GM23338 (cell line): ENCODE measurements at regions not wholly inside any gene's neighbourhood (a gene's known extent, or its start where the extent isn't known, plus 50 kb on each side); places are given as distances from the start of the nearest gene placed in this dataset.

ENCODE experiments used
- ATAC-seq: fragments of 200-7000 bp; cut with Tn5 transposase; 3 replicates; pipeline ENCODE4 v1.9.1; 2020
- DNase-seq: peaks from one replicate; pipeline ENCODE4 v3.0.0-alpha.2; 2015; ENCODE audit warnings: low spot score
- H2AFZ ChIP-seq: fragments of 200-600 bp; sonication (generic); 2 replicates; pipeline ENCODE4 v1.8.0; 2016; ENCODE audit warnings: antibody characterized with exemption, mild to moderate bottlenecking, moderate library complexity
- H3F3A ChIP-seq: fragments of 200-600 bp; sonication (generic); replicated peaks from 2 replicates; pipeline ENCODE4 v1.8.0; 2017; ENCODE audit warnings: antibody characterized with exemption, mixed run types, low read depth
- H3K27ac ChIP-seq: fragments of 200-600 bp; sonication (generic); 2 replicates; pipeline ENCODE4 v1.6.1; 2016; ENCODE audit warnings: low read depth
- H3K27me3 ChIP-seq: fragments of 200-600 bp; sonication (generic); 2 replicates; pipeline ENCODE4 v1.8.0; 2016; ENCODE audit warnings: mild to moderate bottlenecking, mixed run types, moderate library complexity; ENCODE audit not compliant: insufficient read depth
- H3K36me3 ChIP-seq: fragments of 200-600 bp; sonication (generic); 2 replicates; pipeline ENCODE4 v1.8.0; 2016; ENCODE audit warnings: mild to moderate bottlenecking; ENCODE audit not compliant: insufficient read depth
- H3K4me1 ChIP-seq: fragments of 200-600 bp; sonication (generic); 2 replicates; pipeline ENCODE4 v1.8.0; 2016; ENCODE audit warnings: mild to moderate bottlenecking, moderate library complexity; ENCODE audit not compliant: insufficient read depth
- H3K4me2 ChIP-seq: fragments of 200-600 bp; sonication (generic); 2 replicates; pipeline ENCODE4 v1.7.1; 2017; ENCODE audit warnings: mixed run types
- H3K4me3 ChIP-seq: fragments of 200-600 bp; sonication (generic); 2 replicates; pipeline ENCODE4 v1.6.1; 2016; ENCODE audit warnings: mixed run types
- H3K79me2 ChIP-seq: fragments of 200-600 bp; sonication (generic); replicated peaks from 2 replicates; pipeline ENCODE4 v1.8.0; 2017; ENCODE audit warnings: mild to moderate bottlenecking; ENCODE audit not compliant: insufficient read depth
- H3K9me2 ChIP-seq: fragments of 200-600 bp; sonication (generic); 2 replicates; pipeline ENCODE4 v1.8.0; 2017; ENCODE audit not compliant: insufficient read depth
- H4K20me1 ChIP-seq: fragments of 200-600 bp; sonication (generic); replicated peaks from 2 replicates; pipeline ENCODE4 v1.8.0; 2017; ENCODE audit warnings: mild to moderate bottlenecking; ENCODE audit not compliant: insufficient read depth
- H3K27ac Mint-ChIP-seq: 2 replicates; pipeline ENCODE4 v1.8.0; 2020; ENCODE audit warnings: inconsistent platforms, mild to moderate bottlenecking, moderate library complexity, mixed read lengths
- H3K27me3 Mint-ChIP-seq: 3 replicates; pipeline ENCODE4 v1.8.0; 2022; ENCODE audit warnings: low read depth, mild to moderate bottlenecking, moderate library complexity, mixed read lengths, inconsistent platforms; ENCODE audit not compliant: insufficient read depth, poor library complexity
- H3K36me3 Mint-ChIP-seq: 3 replicates; pipeline ENCODE4 v1.8.0; 2021; ENCODE audit warnings: low read depth, mild to moderate bottlenecking, inconsistent platforms, moderate library complexity, mixed read lengths
- H3K4me1 Mint-ChIP-seq: 3 replicates; pipeline ENCODE4 v1.8.0; 2020; ENCODE audit warnings: mild to moderate bottlenecking, inconsistent platforms, mixed read lengths
- H3K4me3 Mint-ChIP-seq: 3 replicates; pipeline ENCODE4 v1.8.0; 2021; ENCODE audit warnings: moderate library complexity, mild to moderate bottlenecking, inconsistent platforms, mixed read lengths
- H3K9me3 Mint-ChIP-seq: 3 replicates; pipeline ENCODE4 v1.8.0; 2020; ENCODE audit warnings: moderate library complexity, mild to moderate bottlenecking, inconsistent platforms, mixed read lengths
- CREB1 ChIP-seq: fragments of 250-450 bp; sonication (Bioruptor Pico); IDR thresholded peaks from 2 replicates; pipeline ENCODE4 v1.5.0; 2020; ENCODE audit warnings: low read depth, mild to moderate bottlenecking, moderate library complexity
- CTCF ChIP-seq, 2 experiments: fragments of 200-600 bp in 1 of 2; sonication (generic) in 1 of 2; conservative IDR thresholded peaks; 2 replicates each; pipeline versions ENCODE4 v1.5.1 to v1.6.1; 2016 to 2017; ENCODE audit warnings: antibody characterized with exemption in 2 of 2, low read depth in 2 of 2, mild to moderate bottlenecking in 2 of 2, moderate library complexity in 1 of 2
- EZH2 ChIP-seq: fragments of 200-600 bp; sonication (generic); IDR thresholded peaks from one replicate; pipeline ENCODE4 v1.8.0; 2017; ENCODE audit warnings: antibody characterized with exemption, mild to moderate bottlenecking, low read depth; ENCODE audit not compliant: unreplicated experiment
- EZH2phosphoT487 ChIP-seq: fragments of 200-600 bp; sonication (generic); IDR thresholded peaks from one replicate; pipeline ENCODE4 v1.8.1; 2018; ENCODE audit warnings: antibody characterized with exemption; ENCODE audit not compliant: unreplicated experiment
- JUNB ChIP-seq: IDR thresholded peaks from one replicate; pipeline ENCODE4 v1.6.1; 2016; ENCODE audit warnings: antibody characterized with exemption; ENCODE audit not compliant: unreplicated experiment
- NANOG ChIP-seq: IDR thresholded peaks from 2 replicates; pipeline ENCODE4 v1.6.1; 2016; ENCODE audit warnings: antibody characterized with exemption, borderline replicate concordance
- POLR2AphosphoS5 ChIP-seq: IDR thresholded peaks from 2 replicates; pipeline ENCODE4 v1.6.1; 2016; ENCODE audit warnings: antibody characterized with exemption, low read depth
- STAT1 ChIP-seq: IDR thresholded peaks from one replicate; pipeline ENCODE4 v1.6.1; 2016; ENCODE audit warnings: antibody characterized with exemption; ENCODE audit not compliant: unreplicated experiment
- ZNF114 ChIP-seq: fragments of 250-450 bp; sonication (Bioruptor Pico); IDR thresholded peaks from 2 replicates; pipeline ENCODE4 v1.5.0; 2020; ENCODE audit warnings: mild to moderate bottlenecking, moderate library complexity
- ZNF331 ChIP-seq: fragments of 250-450 bp; sonication (Bioruptor Pico); IDR thresholded peaks from 2 replicates; pipeline ENCODE4 v1.5.0; 2020; ENCODE audit warnings: low read depth, mild to moderate bottlenecking, moderate library complexity
- TF ChIP-seq, protein P1 (sequence below): fragments of 250-450 bp; sonication (Bioruptor Pico); IDR thresholded peaks from 2 replicates; pipeline ENCODE4 v1.5.0; 2020; ENCODE audit warnings: mild to moderate bottlenecking, moderate library complexity
- TF ChIP-seq, protein P2 (sequence below): IDR thresholded peaks from one replicate; pipeline ENCODE4 v1.6.1; 2018; ENCODE audit warnings: antibody characterized with exemption; ENCODE audit not compliant: unreplicated experiment
- TF ChIP-seq, protein P3 (sequence below): IDR thresholded peaks from 2 replicates; pipeline ENCODE4 v1.6.1; 2016; ENCODE audit warnings: antibody characterized with exemption

DNA sequence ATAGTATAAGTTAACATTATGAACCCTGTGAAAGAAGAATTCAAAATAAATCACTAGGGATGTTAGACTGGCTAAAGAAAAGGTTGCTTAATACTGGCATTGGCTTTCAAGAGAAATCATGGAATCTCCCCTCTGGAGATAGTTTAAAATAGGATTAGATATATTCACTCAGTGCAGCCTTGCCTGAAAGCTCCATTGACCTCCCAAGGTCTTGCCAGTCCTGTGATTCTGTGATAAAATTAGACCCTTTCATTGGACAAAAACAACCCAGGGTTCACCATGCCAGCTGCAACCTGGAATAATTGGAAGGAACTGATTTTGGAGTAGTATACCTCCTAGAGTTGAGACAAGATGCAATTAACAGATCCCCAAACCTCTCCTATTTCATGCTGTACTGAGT lies 588.1 kb upstream of the MEF2C start:
- H3K4me1 Mint-ChIP-seq: no peaks in the 10 kb centered on the region; the same call in 2 of the 3 replicates
- TF ChIP-seq JUNB (no peak), CTCF (conservative IDR thresholded peaks at IDR 0.05; ENCODE audit: low read depth in 2 of 2) (no peak), STAT1 (no peak), CREB1 (no peak), ZNF114 (CRISPR knock-in tag) (no peak), EZH2 (no peak), ZNF331 (CRISPR knock-in tag) (no peak), EZH2phosphoT487 (no peak), NANOG (no peak), POLR2AphosphoS5 (no peak)
- TF ChIP-seq, protein P1, sequence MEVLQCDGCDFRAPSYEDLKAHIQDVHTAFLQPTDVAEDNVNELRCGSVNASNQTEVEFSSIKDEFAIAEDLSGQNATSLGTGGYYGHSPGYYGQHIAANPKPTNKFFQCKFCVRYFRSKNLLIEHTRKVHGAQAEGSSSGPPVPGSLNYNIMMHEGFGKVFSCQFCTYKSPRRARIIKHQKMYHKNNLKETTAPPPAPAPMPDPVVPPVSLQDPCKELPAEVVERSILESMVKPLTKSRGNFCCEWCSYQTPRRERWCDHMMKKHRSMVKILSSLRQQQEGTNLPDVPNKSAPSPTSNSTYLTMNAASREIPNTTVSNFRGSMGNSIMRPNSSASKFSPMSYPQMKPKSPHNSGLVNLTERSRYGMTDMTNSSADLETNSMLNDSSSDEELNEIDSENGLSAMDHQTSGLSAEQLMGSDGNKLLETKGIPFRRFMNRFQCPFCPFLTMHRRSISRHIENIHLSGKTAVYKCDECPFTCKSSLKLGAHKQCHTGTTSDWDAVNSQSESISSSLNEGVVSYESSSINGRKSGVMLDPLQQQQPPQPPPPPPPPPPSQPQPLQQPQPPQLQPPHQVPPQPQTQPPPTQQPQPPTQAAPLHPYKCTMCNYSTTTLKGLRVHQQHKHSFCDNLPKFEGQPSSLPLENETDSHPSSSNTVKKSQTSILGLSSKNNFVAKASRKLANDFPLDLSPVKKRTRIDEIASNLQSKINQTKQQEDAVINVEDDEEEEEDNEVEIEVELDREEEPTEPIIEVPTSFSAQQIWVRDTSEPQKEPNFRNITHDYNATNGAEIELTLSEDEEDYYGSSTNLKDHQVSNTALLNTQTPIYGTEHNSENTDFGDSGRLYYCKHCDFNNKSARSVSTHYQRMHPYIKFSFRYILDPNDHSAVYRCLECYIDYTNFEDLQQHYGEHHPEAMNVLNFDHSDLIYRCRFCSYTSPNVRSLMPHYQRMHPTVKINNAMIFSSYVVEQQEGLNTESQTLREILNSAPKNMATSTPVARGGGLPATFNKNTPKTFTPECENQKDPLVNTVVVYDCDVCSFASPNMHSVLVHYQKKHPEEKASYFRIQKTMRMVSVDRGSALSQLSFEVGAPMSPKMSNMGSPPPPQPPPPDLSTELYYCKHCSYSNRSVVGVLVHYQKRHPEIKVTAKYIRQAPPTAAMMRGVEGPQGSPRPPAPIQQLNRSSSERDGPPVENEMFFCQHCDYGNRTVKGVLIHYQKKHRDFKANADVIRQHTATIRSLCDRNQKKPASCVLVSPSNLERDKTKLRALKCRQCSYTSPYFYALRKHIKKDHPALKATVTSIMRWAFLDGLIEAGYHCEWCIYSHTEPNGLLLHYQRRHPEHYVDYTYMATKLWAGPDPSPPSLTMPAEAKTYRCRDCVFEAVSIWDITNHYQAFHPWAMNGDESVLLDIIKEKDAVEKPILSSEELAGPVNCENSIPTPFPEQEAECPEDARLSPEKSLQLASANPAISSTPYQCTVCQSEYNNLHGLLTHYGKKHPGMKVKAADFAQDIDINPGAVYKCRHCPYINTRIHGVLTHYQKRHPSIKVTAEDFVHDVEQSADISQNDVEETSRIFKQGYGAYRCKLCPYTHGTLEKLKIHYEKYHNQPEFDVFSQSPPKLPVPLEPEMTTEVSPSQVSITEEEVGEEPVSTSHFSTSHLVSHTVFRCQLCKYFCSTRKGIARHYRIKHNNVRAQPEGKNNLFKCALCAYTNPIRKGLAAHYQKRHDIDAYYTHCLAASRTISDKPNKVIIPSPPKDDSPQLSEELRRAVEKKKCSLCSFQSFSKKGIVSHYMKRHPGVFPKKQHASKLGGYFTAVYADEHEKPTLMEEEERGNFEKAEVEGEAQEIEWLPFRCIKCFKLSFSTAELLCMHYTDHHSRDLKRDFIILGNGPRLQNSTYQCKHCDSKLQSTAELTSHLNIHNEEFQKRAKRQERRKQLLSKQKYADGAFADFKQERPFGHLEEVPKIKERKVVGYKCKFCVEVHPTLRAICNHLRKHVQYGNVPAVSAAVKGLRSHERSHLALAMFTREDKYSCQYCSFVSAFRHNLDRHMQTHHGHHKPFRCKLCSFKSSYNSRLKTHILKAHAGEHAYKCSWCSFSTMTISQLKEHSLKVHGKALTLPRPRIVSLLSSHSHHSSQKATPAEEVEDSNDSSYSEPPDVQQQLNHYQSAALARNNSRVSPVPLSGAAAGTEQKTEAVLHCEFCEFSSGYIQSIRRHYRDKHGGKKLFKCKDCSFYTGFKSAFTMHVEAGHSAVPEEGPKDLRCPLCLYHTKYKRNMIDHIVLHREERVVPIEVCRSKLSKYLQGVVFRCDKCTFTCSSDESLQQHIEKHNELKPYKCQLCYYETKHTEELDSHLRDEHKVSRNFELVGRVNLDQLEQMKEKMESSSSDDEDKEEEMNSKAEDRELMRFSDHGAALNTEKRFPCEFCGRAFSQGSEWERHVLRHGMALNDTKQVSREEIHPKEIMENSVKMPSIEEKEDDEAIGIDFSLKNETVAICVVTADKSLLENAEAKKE: no peak
- TF ChIP-seq, protein P2, sequence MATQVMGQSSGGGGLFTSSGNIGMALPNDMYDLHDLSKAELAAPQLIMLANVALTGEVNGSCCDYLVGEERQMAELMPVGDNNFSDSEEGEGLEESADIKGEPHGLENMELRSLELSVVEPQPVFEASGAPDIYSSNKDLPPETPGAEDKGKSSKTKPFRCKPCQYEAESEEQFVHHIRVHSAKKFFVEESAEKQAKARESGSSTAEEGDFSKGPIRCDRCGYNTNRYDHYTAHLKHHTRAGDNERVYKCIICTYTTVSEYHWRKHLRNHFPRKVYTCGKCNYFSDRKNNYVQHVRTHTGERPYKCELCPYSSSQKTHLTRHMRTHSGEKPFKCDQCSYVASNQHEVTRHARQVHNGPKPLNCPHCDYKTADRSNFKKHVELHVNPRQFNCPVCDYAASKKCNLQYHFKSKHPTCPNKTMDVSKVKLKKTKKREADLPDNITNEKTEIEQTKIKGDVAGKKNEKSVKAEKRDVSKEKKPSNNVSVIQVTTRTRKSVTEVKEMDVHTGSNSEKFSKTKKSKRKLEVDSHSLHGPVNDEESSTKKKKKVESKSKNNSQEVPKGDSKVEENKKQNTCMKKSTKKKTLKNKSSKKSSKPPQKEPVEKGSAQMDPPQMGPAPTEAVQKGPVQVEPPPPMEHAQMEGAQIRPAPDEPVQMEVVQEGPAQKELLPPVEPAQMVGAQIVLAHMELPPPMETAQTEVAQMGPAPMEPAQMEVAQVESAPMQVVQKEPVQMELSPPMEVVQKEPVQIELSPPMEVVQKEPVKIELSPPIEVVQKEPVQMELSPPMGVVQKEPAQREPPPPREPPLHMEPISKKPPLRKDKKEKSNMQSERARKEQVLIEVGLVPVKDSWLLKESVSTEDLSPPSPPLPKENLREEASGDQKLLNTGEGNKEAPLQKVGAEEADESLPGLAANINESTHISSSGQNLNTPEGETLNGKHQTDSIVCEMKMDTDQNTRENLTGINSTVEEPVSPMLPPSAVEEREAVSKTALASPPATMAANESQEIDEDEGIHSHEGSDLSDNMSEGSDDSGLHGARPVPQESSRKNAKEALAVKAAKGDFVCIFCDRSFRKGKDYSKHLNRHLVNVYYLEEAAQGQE: no peak
- TF ChIP-seq, protein P3, sequence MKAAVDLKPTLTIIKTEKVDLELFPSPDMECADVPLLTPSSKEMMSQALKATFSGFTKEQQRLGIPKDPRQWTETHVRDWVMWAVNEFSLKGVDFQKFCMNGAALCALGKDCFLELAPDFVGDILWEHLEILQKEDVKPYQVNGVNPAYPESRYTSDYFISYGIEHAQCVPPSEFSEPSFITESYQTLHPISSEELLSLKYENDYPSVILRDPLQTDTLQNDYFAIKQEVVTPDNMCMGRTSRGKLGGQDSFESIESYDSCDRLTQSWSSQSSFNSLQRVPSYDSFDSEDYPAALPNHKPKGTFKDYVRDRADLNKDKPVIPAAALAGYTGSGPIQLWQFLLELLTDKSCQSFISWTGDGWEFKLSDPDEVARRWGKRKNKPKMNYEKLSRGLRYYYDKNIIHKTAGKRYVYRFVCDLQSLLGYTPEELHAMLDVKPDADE: no peak

More for the DNA sequence above, 588.1 kb upstream of the MEF2C start:
- Histone ChIP-seq H2AFZ (no peak overlapping the region), H3K4me3 (no peak overlapping the region), H3K79me2 (no peaks in the 10 kb centered on the region), H3K36me3 (no peaks in the 10 kb centered on the region), H3K4me2 (no peak overlapping the region), H3K9me2 (peaks cover 5% of the 10 kb centered on the region; the same call in 1 of the 2 replicates), H3K27me3 (no peaks in the 10 kb centered on the region), H3K27ac (no peak overlapping the region), H3K4me1 (no peaks in the 10 kb centered on the region), H3F3A (no peaks in the 10 kb centered on the region), H4K20me1 (no peaks in the 10 kb centered on the region)
- Mint-ChIP-seq H3K36me3 (no peaks in the 10 kb centered on the region), H3K27ac (no peak overlapping the region), H3K27me3 (peaks cover 5% of the 10 kb centered on the region), H3K9me3 (no peaks in the 10 kb centered on the region), H3K4me3 (no peak overlapping the region)
- DNase-seq (no peak), ATAC-seq (no peak)
